ENCODE measurements at regions not wholly inside any gene's neighbourhood (a gene's known extent, or its start where the extent isn't known, plus 50 kb on each side); places are given as distances from the start of the nearest gene placed in this dataset.
"Not testable (repeated sequence)": the region's sequence is repeated elsewhere in the genome, so short reads cannot be mapped to it uniquely, and the experiment has no call there.

- DNase-seq (ENCODE audit: low read depth) = no peak
Observed at GRCh38 chr18:42328931-42329330, 373.9 kb downstream of the PIK3C3 start.

GRCh38 chr18:42330296-42330695 lies 375.3 kb downstream of the PIK3C3 start:
- no peak for DNase-seq (ENCODE audit: low read depth)

GRCh38 chr18:42333558-42333957 lies 378.5 kb downstream of the PIK3C3 start:
- DNase-seq (ENCODE audit: low read depth) = no peak

GRCh38 chr18:42334931-42335330 lies 379.9 kb downstream of the PIK3C3 start:
- no peak for DNase-seq (ENCODE audit: low read depth)

- no peak for DNase-seq (ENCODE audit: low read depth)
Observed at GRCh38 chr18:42336139-42336538, 381.1 kb downstream of the PIK3C3 start.

GRCh38 chr18:42337337-42337736 lies 382.3 kb downstream of the PIK3C3 start:
- not testable (repeated sequence) for DNase-seq (ENCODE audit: low read depth)

GRCh38 chr18:42338683-42339082 lies 383.6 kb downstream of the PIK3C3 start:
- DNase-seq (ENCODE audit: low read depth) = no peak

GRCh38 chr18:42339372-42339771 lies 384.3 kb downstream of the PIK3C3 start:
- DNase-seq (ENCODE audit: low read depth) = no peak

GRCh38 chr18:42340423-42341009 lies 385.5 kb downstream of the PIK3C3 start:
- no peak for DNase-seq (ENCODE audit: low read depth)

- no peak for DNase-seq (ENCODE audit: low read depth)
Observed at GRCh38 chr18:42341423-42341822, 386.4 kb downstream of the PIK3C3 start.

GRCh38 chr18:42348722-42349121 lies 393.7 kb downstream of the PIK3C3 start:
- no peak for DNase-seq (ENCODE audit: low read depth)

- no peak for DNase-seq (ENCODE audit: low read depth)
Observed at GRCh38 chr18:42351455-42351854, 396.4 kb downstream of the PIK3C3 start.

GRCh38 chr18:42360716-42361115 lies 405.7 kb downstream of the PIK3C3 start:
- no peak for DNase-seq (ENCODE audit: low read depth)

- no peak for DNase-seq (ENCODE audit: low read depth)
Observed at GRCh38 chr18:42363446-42364441, 408.7 kb downstream of the PIK3C3 start.

- no peak for DNase-seq (ENCODE audit: low read depth)
Observed at GRCh38 chr18:42364766-42365165, 409.7 kb downstream of the PIK3C3 start.

- no peak for DNase-seq (ENCODE audit: low read depth)
Observed at GRCh38 chr18:42365591-42365990, 410.6 kb downstream of the PIK3C3 start.

GRCh38 chr18:42373584-42373983 lies 418.6 kb downstream of the PIK3C3 start:
- DNase-seq (ENCODE audit: low read depth) = no peak

GRCh38 chr18:42374961-42375360 lies 419.9 kb downstream of the PIK3C3 start:
- DNase-seq (ENCODE audit: low read depth) = no peak

GRCh38 chr18:42378854-42379253 lies 423.8 kb downstream of the PIK3C3 start:
- DNase-seq (ENCODE audit: low read depth) = not testable (repeated sequence)

GRCh38 chr18:42381236-42381635 lies 426.2 kb downstream of the PIK3C3 start:
- not testable (repeated sequence) for DNase-seq (ENCODE audit: low read depth)

GRCh38 chr18:42392416-42392815 lies 437.4 kb downstream of the PIK3C3 start:
- DNase-seq (ENCODE audit: low read depth) = no peak

- no peak for DNase-seq (ENCODE audit: low read depth)
Observed at GRCh38 chr18:42392926-42393325, 437.9 kb downstream of the PIK3C3 start.

GRCh38 chr18:42394238-42394637 lies 439.2 kb downstream of the PIK3C3 start:
- DNase-seq (ENCODE audit: low read depth) = no peak

Data from forelimb muscle (tissue), 1 donor.